NB4 (cell line): ENCODE measurements at regions not wholly inside any gene's neighbourhood (a gene's known extent, or its start where the extent isn't known, plus 50 kb on each side); places are given as distances from the start of the nearest gene placed in this dataset.

Experiments used
- CTCF ChIP-seq: IDR thresholded peaks from one replicate; pipeline ENCODE4 v1.5.1; 2012; ENCODE audit warnings: low read depth, low read length
- MAX ChIP-seq: IDR thresholded peaks from 2 replicates; pipeline ENCODE4 v1.6.1; 2011; ENCODE audit warnings: low read depth, low read length
- MYC ChIP-seq: IDR thresholded peaks from 2 replicates; pipeline ENCODE4 v1.6.1; 2011; ENCODE audit warnings: low read depth, low read length
- POLR2A ChIP-seq: IDR thresholded peaks from 2 replicates; pipeline ENCODE4 v1.6.1; 2011; ENCODE audit warnings: mild to moderate bottlenecking; ENCODE audit not compliant: insufficient read length; ENCODE audit errors: extremely low read depth

- no peak for TF ChIP-seq CTCF
- TF ChIP-seq POLR2A = no peak
- TF ChIP-seq MAX = no peak
- no peak for TF ChIP-seq MYC
These were observed 755.8 kb downstream of the DHX35 start for GRCh38 chr20:39717936-39718335.
